Activated CD8-positive, alpha-beta memory T cell treated with anti-CD3 and anti-CD28 coated beads for 48 hours (primary cell): ENCODE measurements at regions not wholly inside any gene's neighbourhood (a gene's known extent, or its start where the extent isn't known, plus 50 kb on each side); places are given as distances from the start of the nearest gene placed in this dataset.

Experiments
- DNase-seq, 3 experiments: peaks; one replicate each; pipeline ENCODE4 v3.0.0-alpha.2; 2020; ENCODE audit warnings: low read depth in 2 of 3, low spot score in 2 of 3

- DNase-seq, result no peak
These were observed 626.5 kb upstream of the GALNTL6 start for GRCh38 chr4:171186700-171187099.

- DNase-seq, result no peak
These were observed 632.1 kb upstream of the GALNTL6 start for GRCh38 chr4:171181090-171181489.

DNA sequence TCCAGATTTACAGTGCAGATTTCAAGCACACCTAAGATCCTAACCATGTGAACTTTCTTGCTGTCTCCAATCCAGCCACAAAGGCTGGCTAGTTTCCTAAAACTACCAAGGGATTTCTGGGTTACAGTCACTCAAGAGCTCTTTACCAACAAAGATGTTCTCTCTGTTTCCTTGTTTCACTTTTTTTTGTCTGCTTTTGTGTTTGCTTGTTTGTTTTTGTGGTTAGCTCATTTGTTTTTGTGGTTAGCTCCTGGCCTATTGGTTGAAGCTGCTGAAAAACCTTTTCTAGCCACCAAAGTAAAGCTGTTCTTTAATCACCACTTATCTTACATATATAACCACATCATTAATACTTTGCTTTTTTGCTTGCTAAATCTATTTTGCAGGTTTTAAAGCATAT is 642.5 kb upstream of the GALNTL6 start:
- no peak for DNase-seq

GRCh38 chr4:171169396-171169795 is 643.8 kb upstream of the GALNTL6 start:
- DNase-seq, result no peak

GRCh38 chr4:171162478-171162877 is 650.7 kb upstream of the GALNTL6 start:
- no peak for DNase-seq

DNA sequence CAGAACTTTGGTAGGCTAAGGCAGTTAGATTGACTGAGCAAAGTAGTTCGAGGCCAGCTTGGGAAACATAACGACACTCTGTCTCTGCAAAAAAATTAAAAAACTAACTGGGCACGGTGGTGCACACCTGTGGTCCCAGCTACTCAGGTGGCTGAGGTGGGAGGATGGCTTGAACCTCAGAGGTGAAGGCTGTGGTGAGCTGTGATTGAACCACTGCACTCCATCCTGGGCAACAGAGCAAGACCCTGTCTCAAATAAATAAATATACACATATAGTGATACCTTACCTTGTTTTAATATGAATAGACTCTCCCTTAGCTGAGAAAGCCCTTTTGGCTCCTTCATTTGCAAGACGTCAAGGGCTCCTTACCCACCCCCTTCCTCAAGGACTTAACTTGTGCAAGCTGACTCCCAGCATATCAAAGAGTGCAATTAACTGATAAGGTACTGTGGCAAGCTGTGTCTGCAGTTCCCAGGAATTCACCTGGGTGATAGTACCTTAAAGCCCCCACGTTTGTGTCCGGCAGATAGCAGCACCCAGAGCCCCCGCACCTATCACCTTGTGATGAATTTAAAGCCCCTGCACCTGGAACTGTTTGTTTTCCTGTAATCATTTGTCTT is 655.6 kb upstream of the GALNTL6 start:
- no peak for DNase-seq

GRCh38 chr4:171142639-171143038 is 670.6 kb upstream of the GALNTL6 start:
- DNase-seq, result no peak

- no peak for DNase-seq
These were observed 671.2 kb upstream of the GALNTL6 start for GRCh38 chr4:171142045-171142444.

- DNase-seq, result no peak
These were observed 682.9 kb upstream of the GALNTL6 start for GRCh38 chr4:171130256-171130801.

- no peak for DNase-seq
These were observed 695.1 kb upstream of the GALNTL6 start for GRCh38 chr4:171118091-171118490.

GRCh38 chr4:171117457-171117856 is 695.7 kb upstream of the GALNTL6 start:
- DNase-seq, result no peak

- DNase-seq, result no peak
These were observed 711.4 kb upstream of the GALNTL6 start for GRCh38 chr4:171101845-171102244.

- DNase-seq, result no peak
These were observed 726.1 kb upstream of the GALNTL6 start for GRCh38 chr4:171087089-171087488.

DNA sequence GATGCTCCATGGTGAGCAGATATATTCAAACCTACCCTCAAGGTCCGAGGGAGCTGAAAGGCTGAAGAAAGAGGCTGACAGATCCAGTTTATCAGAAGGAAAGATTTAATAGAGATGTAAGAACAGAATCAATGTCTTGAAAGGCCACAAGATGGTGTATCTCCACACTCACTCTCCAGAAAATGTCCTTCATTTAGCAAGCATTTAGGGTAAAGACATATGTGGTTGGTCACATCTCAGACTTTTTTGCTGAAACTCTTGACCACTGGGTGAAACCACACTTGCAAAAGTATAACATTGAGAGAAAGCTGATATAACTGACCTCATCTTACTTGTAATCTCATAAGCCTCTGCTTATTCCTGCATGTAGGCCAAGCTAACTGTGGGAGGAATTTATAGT is 745.8 kb upstream of the GALNTL6 start:
- DNase-seq, result no peak

DNA sequence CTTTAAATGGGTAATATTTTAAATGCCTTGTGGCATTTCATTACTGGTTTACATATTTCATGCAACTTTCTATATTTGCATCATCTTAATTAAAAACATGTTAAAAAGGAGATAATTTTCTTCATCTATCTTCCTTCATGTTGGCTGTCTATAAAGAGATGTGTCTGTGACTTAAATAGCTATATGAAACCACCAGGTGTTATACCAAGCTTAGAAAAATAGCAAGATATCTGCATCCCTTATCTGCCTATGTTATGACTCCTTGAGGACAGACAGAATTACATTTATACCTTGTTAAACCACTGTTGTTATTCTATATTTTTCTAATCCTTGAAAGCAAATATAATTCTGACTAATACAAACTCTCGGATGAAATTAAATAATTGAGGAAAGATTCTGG is 763.8 kb upstream of the GALNTL6 start:
- DNase-seq, result no peak

DNA sequence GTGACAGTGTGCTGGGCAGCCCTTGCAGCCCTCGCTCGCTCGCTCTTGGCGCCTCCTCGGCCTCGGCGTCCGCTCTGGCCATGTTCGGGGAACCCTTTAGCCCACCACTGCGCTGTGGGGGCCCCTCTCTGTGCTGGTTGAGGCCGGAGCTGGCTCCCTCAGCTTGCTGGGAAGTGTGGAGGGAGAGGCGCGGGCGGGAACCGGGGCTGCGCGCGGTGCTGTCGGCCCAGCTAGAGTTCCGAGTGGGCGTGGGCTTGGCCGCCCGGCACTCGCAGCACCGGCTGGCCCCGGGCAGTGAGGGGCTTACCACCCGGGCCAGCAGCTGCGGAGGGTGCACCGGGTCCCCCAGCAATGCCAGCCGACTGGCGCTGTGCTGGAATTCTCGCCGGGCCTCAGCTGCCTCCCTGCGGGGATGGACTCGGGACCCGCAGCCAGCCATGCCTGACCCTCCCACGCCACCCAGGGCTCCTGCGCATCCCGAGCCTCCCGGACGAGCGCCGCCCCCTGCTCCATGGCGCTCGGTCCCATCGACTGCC is 770.1 kb upstream of the GALNTL6 start:
- DNase-seq, result no peak

DNA sequence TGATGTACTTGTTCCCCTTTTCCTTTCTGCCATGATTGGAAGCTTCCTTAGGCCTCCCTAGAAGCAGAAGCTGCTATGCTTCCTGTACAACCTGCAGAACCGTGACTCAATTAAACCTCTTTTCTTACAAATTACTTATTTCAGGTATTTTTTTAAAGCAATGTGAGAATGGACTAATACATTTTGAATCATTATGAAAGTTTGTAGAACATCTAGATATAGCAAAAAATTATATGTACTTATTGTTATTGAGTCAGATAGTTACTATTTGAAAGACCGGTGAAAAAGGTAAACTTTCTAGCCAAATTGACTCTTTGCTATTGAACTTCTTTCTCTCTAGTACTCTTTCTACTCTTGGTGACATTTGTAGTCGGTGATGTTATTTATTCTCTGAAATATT is 777.3 kb upstream of the GALNTL6 start:
- no peak for DNase-seq

- no peak for DNase-seq
These were observed 781.9 kb upstream of the GALNTL6 start for GRCh38 chr4:171031338-171031737.

DNA sequence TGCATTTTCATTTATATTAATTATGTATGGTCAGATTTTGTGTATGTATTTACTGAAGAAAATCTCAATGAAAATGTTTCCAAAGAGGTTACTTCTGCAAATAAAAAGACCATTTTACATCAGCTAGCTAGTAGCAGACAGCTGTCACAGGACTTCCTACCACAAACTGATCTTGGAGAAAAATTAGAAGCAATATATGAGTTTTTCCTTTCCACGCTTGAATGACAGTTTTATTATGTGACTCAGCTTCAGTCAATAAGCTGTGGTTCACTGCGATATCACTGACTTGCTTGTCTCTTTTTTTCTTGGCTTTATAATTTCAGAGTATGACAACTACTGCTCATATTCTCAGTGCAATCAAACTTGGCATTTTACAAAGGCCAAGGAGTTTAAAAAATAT is 787.4 kb upstream of the GALNTL6 start:
- DNase-seq, result no peak

- DNase-seq, result no peak
These were observed 787.9 kb upstream of the GALNTL6 start for GRCh38 chr4:171025343-171025742.

GRCh38 chr4:171024720-171025303 is 788.4 kb upstream of the GALNTL6 start:
- DNase-seq, result no peak

GRCh38 chr4:171022824-171023230 is 790.4 kb upstream of the GALNTL6 start:
- no peak for DNase-seq

- no peak for DNase-seq
These were observed 795.6 kb upstream of the GALNTL6 start for GRCh38 chr4:171017593-171017992.
